GM12864 (cell line): ENCODE measurements at regions not wholly inside any gene's neighbourhood (a gene's known extent, or its start where the extent isn't known, plus 50 kb on each side); places are given as distances from the start of the nearest gene placed in this dataset.

ENCODE experiments used
- DNase-seq: peaks from one replicate; pipeline ENCODE4 v3.0.0-alpha.2; 2011; ENCODE audit warnings: low read depth
- H3K4me3 ChIP-seq: 2 replicates; pipeline ENCODE4 v1.5.1; 2011; ENCODE audit warnings: mild to moderate bottlenecking, low read depth, low read length, control low read depth
- CTCF ChIP-seq: IDR thresholded peaks from 2 replicates; pipeline ENCODE4 v1.5.1; 2011; ENCODE audit warnings: low read depth, mild to moderate bottlenecking, moderate library complexity, low read length, control low read depth, inconsistent platforms; ENCODE audit errors: missing control alignments

GRCh38 chr7:47633134-47633533 lies 51.2 kb upstream of the TNS3 start:
- no peak for DNase-seq
- no peak for TF ChIP-seq CTCF
- no peak overlapping the region for H3K4me3 ChIP-seq
